K562 (cell line): ENCODE measurements at regions not wholly inside any gene's neighbourhood (a gene's known extent, or its start where the extent isn't known, plus 50 kb on each side); places are given as distances from the start of the nearest gene placed in this dataset.

Experiments used
- ATAC-seq: fragments of 200-7000 bp; cut with Tn5 transposase; 3 replicates; pipeline ENCODE4 v1.9.1; 2020; ENCODE audit warnings: moderate library complexity
- BruUV-seq: library from RNA; stranded (reverse); fragments of 400-500 nt; replicated peaks from 2 replicates; lab custom pipeline; 2021; lab: Mats Ljungman, UMichigan
- CTCF ChIA-PET: fragments of 300-600 bp; formaldehyde crosslinking; extraction: SDS; loops from one replicate; lab custom pipeline; 2021; ENCODE audit warnings: low intra/inter-chr PET ratio; lab: Yijun Ruan, JAX
- POLR2A ChIA-PET: fragments of 300-600, 350-650 bp; sonication (Branson Sonifier 250); formaldehyde crosslinking; extraction: SDS; loops from one replicate; lab custom pipeline; 2021; ENCODE audit warnings: antibody characterized with exemption, inconsistent platforms; lab: Yijun Ruan, JAX
- DNase-seq, 4 experiments: peaks; one replicate each; pipeline versions ENCODE4 v3.0.0 to v3.0.0-alpha.2; 2011 to 2018; ENCODE audit warnings: low spot score in 3 of 4, mixed read lengths in 3 of 4; ENCODE audit errors: extremely low read depth in 1 of 4
- FAIRE-seq: peaks from 2 replicates; lab custom pipeline; 2011; peaks lifted over from hg19 to GRCh38; lab: Jason Lieb, UNC
- H2AFZ ChIP-seq: 2 replicates; pipeline ENCODE4 v1.6.0; 2011; ENCODE audit warnings: low read depth, low read length, control low read depth, inconsistent platforms
- H3K27ac ChIP-seq: fragments of 200-600 bp; 3 replicates; pipeline ENCODE4 v1.8.0; 2011; ENCODE audit warnings: low read depth, mild to moderate bottlenecking, control low read depth, inconsistent platforms, low read length, moderate library complexity, mixed read lengths; ENCODE audit errors: extremely low read depth
- H3K27me3 ChIP-seq, 2 experiments: fragments of 300-600 bp in 1 of 2; 2 replicates in 1 of 2; 3 replicates in 1 of 2; pipeline versions ENCODE4 v1.6.0 to v1.8.0; 2011; ENCODE audit warnings: inconsistent platforms in 2 of 2, low read length in 2 of 2, mild to moderate bottlenecking in 1 of 2, mixed read lengths in 1 of 2, moderate library complexity in 1 of 2; ENCODE audit not compliant: control insufficient read depth in 2 of 2, insufficient read depth in 2 of 2
- H3K36me3 ChIP-seq: fragments of 300-600 bp; 3 replicates; pipeline ENCODE4 v1.8.0; 2011; ENCODE audit warnings: mild to moderate bottlenecking, low read length, inconsistent platforms; ENCODE audit not compliant: control insufficient read depth, insufficient read depth
- H3K4me1 ChIP-seq, 2 experiments: fragments of 200-600 bp in 1 of 2; replicated peaks in 1 of 2; 2 replicates in 1 of 2; 3 replicates in 1 of 2; pipeline versions ENCODE4 v1.5.1 to v1.8.0; 2011; ENCODE audit warnings: inconsistent platforms in 2 of 2, low read length in 2 of 2, mild to moderate bottlenecking in 1 of 2, mixed read lengths in 1 of 2, moderate library complexity in 1 of 2; ENCODE audit not compliant: control insufficient read depth in 2 of 2, insufficient read depth in 2 of 2
- H3K4me2 ChIP-seq: 2 replicates; pipeline ENCODE4 v1.6.1; 2011; ENCODE audit warnings: low read length, control low read depth, inconsistent platforms, mixed read lengths; ENCODE audit not compliant: insufficient read depth
- H3K4me3 ChIP-seq: fragments of 200-600 bp; sonication (generic), shearing (Covaris generic); 2 replicates; pipeline ENCODE4 v1.5.1; 2016; ENCODE audit warnings: control low read depth, inconsistent platforms
- H3K79me2 ChIP-seq: fragments of 200-600 bp; 3 replicates; pipeline ENCODE4 v1.8.0; 2011; ENCODE audit warnings: low read length, inconsistent platforms; ENCODE audit not compliant: control insufficient read depth, insufficient read depth
- H3K9ac ChIP-seq, 2 experiments: 2 replicates each; pipeline versions ENCODE4 v1.6.0 to v1.6.1; 2011; ENCODE audit warnings: low read depth in 2 of 2, low read length in 2 of 2, control low read depth in 1 of 2, inconsistent platforms in 1 of 2, mild to moderate bottlenecking in 1 of 2, mixed read lengths in 1 of 2; ENCODE audit not compliant: insufficient read depth in 1 of 2
- H3K9me1 ChIP-seq: one replicate; pipeline ENCODE4 v1.6.0; 2011; ENCODE audit warnings: inconsistent platforms, mild to moderate bottlenecking, low read length, moderate library complexity; ENCODE audit not compliant: control insufficient read depth, insufficient read depth
- H3K9me3 ChIP-seq: replicated peaks from 2 replicates; pipeline ENCODE4 v1.5.1; 2011; ENCODE audit warnings: low read depth, low read length, inconsistent platforms; ENCODE audit not compliant: control insufficient read depth, insufficient read depth
- H4K20me1 ChIP-seq: replicated peaks from 2 replicates; pipeline ENCODE4 v1.6.1; 2011; ENCODE audit warnings: low read length, inconsistent platforms, mixed read lengths; ENCODE audit not compliant: control insufficient read depth, insufficient read depth
- CC2D1A ChIP-seq: fragments of 450-650 bp; IDR thresholded peaks from 2 replicates; pipeline ENCODE4 v1.6.1; 2017; ENCODE audit warnings: mild to moderate bottlenecking
- EP400 ChIP-seq: fragments of 450-650 bp; IDR thresholded peaks from 2 replicates; pipeline ENCODE4 v1.6.1; 2017; ENCODE audit warnings: antibody characterized with exemption, mild to moderate bottlenecking, moderate library complexity
- GTF2A2 ChIP-seq: IDR thresholded peaks from 2 replicates; pipeline ENCODE4 v1.6.1; 2016; ENCODE audit warnings: mild to moderate bottlenecking, missing genetic modification characterization, missing compliant biosample characterization
- KDM1A ChIP-seq, 2 experiments: fragments of 450-650 bp; IDR thresholded peaks; 2 replicates each; pipeline ENCODE4 v1.6.1; 2016; ENCODE audit warnings: mild to moderate bottlenecking in 2 of 2
- MLX ChIP-seq, 2 experiments: fragments of 450-650 bp in 1 of 2; sonication (generic) in 1 of 2; formaldehyde crosslinking; conservative IDR thresholded peaks; 2 replicates each; pipeline versions ENCODE4 v1.4.0 to v1.8.1; 2020 to 2022; ENCODE audit warnings: mild to moderate bottlenecking in 1 of 2, missing genetic modification reagents in 1 of 2
- MTA1 ChIP-seq: fragments of 450-650 bp; IDR thresholded peaks from 2 replicates; pipeline ENCODE4 v1.6.1; 2017; ENCODE audit warnings: borderline replicate concordance
- NEUROD1 ChIP-seq: fragments of 150-350 bp; IDR thresholded peaks from 2 replicates; pipeline ENCODE4 v1.6.1; 2014; ENCODE audit warnings: borderline replicate concordance, low read length, low read depth; ENCODE audit not compliant: partially characterized antibody
- POLR3G ChIP-seq: IDR thresholded peaks from 2 replicates; pipeline ENCODE4 v1.6.1; 2011; ENCODE audit not compliant: insufficient read length, insufficient replicate concordance; ENCODE audit errors: extremely low read depth
- RBM22 ChIP-seq: fragments of 200-400 bp; formaldehyde crosslinking; IDR thresholded peaks from 2 replicates; pipeline ENCODE4 v1.6.1; 2018; ENCODE audit warnings: low read length, low read depth; ENCODE audit not compliant: poor library complexity, severe bottlenecking
- TAL1 ChIP-seq: fragments of 450-650 bp; IDR thresholded peaks from 2 replicates; pipeline ENCODE4 v1.6.1; 2016; ENCODE audit warnings: mild to moderate bottlenecking
- ZBTB12 ChIP-seq: fragments of 250-450 bp; sonication (Bioruptor Pico); IDR thresholded peaks from 2 replicates; pipeline ENCODE4 v1.4.0; 2020
- ZBTB7A ChIP-seq: IDR thresholded peaks from 2 replicates; pipeline ENCODE4 v1.6.1; 2011; ENCODE audit warnings: low read depth, mild to moderate bottlenecking, low read length, moderate library complexity, borderline replicate concordance; ENCODE audit not compliant: control insufficient read depth
- ZNF407 ChIP-seq: fragments of 450-650 bp; IDR thresholded peaks from 2 replicates; pipeline ENCODE4 v1.6.1; 2016; ENCODE audit warnings: low read depth
- WGBS: fragments of 100-300 bp; shearing (Covaris generic); methylation state at CpG from one replicate; pipeline ENCODE4 v1.1.6; 2016; ENCODE audit warnings: low coverage, mixed read lengths; ENCODE audit not compliant: insufficient coverage; ENCODE audit errors: missing lambda C conversion rate; 5-methylcytosine and 5-hydroxymethylcytosine counted together
- in situ Hi-C: fragments of 300-500 bp; cut with MboI; formaldehyde crosslinking; loops from 4 replicates; pipeline ENCODE4 v1.15.0; 2018; ENCODE audit warnings: inconsistent platforms, mixed read lengths
- intact Hi-C: fragments of 100-400 bp; cut with micrococcal nuclease; formaldehyde crosslinking; loops from 2 replicates; pipeline ENCODE4 v1.14.2; 2022

GRCh38 chr12:63321373-63321772 is 170.4 kb upstream of the AVPR1A start:
- no TSS peak for BruUV-seq
- Histone ChIP-seq H3K9ac (no peak overlapping the region), H3K36me3 (no peaks in the 10 kb centered on the region), H4K20me1 (no peaks in the 10 kb centered on the region), H2AFZ (no peak overlapping the region), H3K4me3 (no peak overlapping the region), H3K79me2 (no peaks in the 10 kb centered on the region), H3K9me3 (no peaks in the 10 kb centered on the region), H3K27me3 (no peaks in the 10 kb centered on the region), H3K9me1 (no peaks in the 10 kb centered on the region), H3K4me2 (no peak overlapping the region), H3K27ac (no peak overlapping the region), H3K4me1 (no peaks in the 10 kb centered on the region)
- intact Hi-C loops (no loop called here), in situ Hi-C loops (no loop called here)
- ATAC-seq (no peak), FAIRE-seq (no peak), DNase-seq (no peak)
- ChIA-PET POLR2A (no interaction called here), CTCF (no interaction called here)
- WGBS = 0% methylated on average over 2 of the region's 2 CpGs
- TF ChIP-seq CC2D1A = no peak
- no peak for TF ChIP-seq ZNF407
- TF ChIP-seq GTF2A2 (tag) = no peak
- no peak for TF ChIP-seq RBM22
- no peak for TF ChIP-seq MLX (CRISPR knock-in tag; conservative IDR thresholded peaks at IDR 0.05)
- no peak for TF ChIP-seq MTA1
- TF ChIP-seq POLR3G = no peak
- TF ChIP-seq NEUROD1 = no peak
- TF ChIP-seq KDM1A (IDR thresholded peaks at IDR 0.05) = no peak
- no peak for TF ChIP-seq ZBTB12 (CRISPR knock-in tag)
- no peak for TF ChIP-seq EP400
- TF ChIP-seq ZBTB7A = no peak
- TF ChIP-seq TAL1 = no peak
